GM23338 (cell line): ENCODE measurements at regions not wholly inside any gene's neighbourhood (a gene's known extent, or its start where the extent isn't known, plus 50 kb on each side); places are given as distances from the start of the nearest gene placed in this dataset.

Experiments
- ATAC-seq: fragments of 200-7000 bp; cut with Tn5 transposase; 3 replicates; pipeline ENCODE4 v1.9.1; 2020
- DNase-seq: peaks from one replicate; pipeline ENCODE4 v3.0.0-alpha.2; 2015; ENCODE audit warnings: low spot score
- H2AFZ ChIP-seq: fragments of 200-600 bp; sonication (generic); 2 replicates; pipeline ENCODE4 v1.8.0; 2016; ENCODE audit warnings: antibody characterized with exemption, mild to moderate bottlenecking, moderate library complexity
- H3F3A ChIP-seq: fragments of 200-600 bp; sonication (generic); replicated peaks from 2 replicates; pipeline ENCODE4 v1.8.0; 2017; ENCODE audit warnings: antibody characterized with exemption, mixed run types, low read depth
- H3K27ac ChIP-seq: fragments of 200-600 bp; sonication (generic); 2 replicates; pipeline ENCODE4 v1.6.1; 2016; ENCODE audit warnings: low read depth
- H3K27me3 ChIP-seq: fragments of 200-600 bp; sonication (generic); 2 replicates; pipeline ENCODE4 v1.8.0; 2016; ENCODE audit warnings: mild to moderate bottlenecking, mixed run types, moderate library complexity; ENCODE audit not compliant: insufficient read depth
- H3K36me3 ChIP-seq: fragments of 200-600 bp; sonication (generic); 2 replicates; pipeline ENCODE4 v1.8.0; 2016; ENCODE audit warnings: mild to moderate bottlenecking; ENCODE audit not compliant: insufficient read depth
- H3K4me1 ChIP-seq: fragments of 200-600 bp; sonication (generic); 2 replicates; pipeline ENCODE4 v1.8.0; 2016; ENCODE audit warnings: mild to moderate bottlenecking, moderate library complexity; ENCODE audit not compliant: insufficient read depth
- H3K4me2 ChIP-seq: fragments of 200-600 bp; sonication (generic); 2 replicates; pipeline ENCODE4 v1.7.1; 2017; ENCODE audit warnings: mixed run types
- H3K4me3 ChIP-seq: fragments of 200-600 bp; sonication (generic); 2 replicates; pipeline ENCODE4 v1.6.1; 2016; ENCODE audit warnings: mixed run types
- H3K79me2 ChIP-seq: fragments of 200-600 bp; sonication (generic); replicated peaks from 2 replicates; pipeline ENCODE4 v1.8.0; 2017; ENCODE audit warnings: mild to moderate bottlenecking; ENCODE audit not compliant: insufficient read depth
- H3K9me2 ChIP-seq: fragments of 200-600 bp; sonication (generic); 2 replicates; pipeline ENCODE4 v1.8.0; 2017; ENCODE audit not compliant: insufficient read depth
- H4K20me1 ChIP-seq: fragments of 200-600 bp; sonication (generic); replicated peaks from 2 replicates; pipeline ENCODE4 v1.8.0; 2017; ENCODE audit warnings: mild to moderate bottlenecking; ENCODE audit not compliant: insufficient read depth
- H3K27ac Mint-ChIP-seq: 2 replicates; pipeline ENCODE4 v1.8.0; 2020; ENCODE audit warnings: inconsistent platforms, mild to moderate bottlenecking, moderate library complexity, mixed read lengths
- H3K27me3 Mint-ChIP-seq: 3 replicates; pipeline ENCODE4 v1.8.0; 2022; ENCODE audit warnings: low read depth, mild to moderate bottlenecking, moderate library complexity, mixed read lengths, inconsistent platforms; ENCODE audit not compliant: insufficient read depth, poor library complexity
- H3K36me3 Mint-ChIP-seq: 3 replicates; pipeline ENCODE4 v1.8.0; 2021; ENCODE audit warnings: low read depth, mild to moderate bottlenecking, inconsistent platforms, moderate library complexity, mixed read lengths
- H3K4me1 Mint-ChIP-seq: 3 replicates; pipeline ENCODE4 v1.8.0; 2020; ENCODE audit warnings: mild to moderate bottlenecking, inconsistent platforms, mixed read lengths
- H3K4me3 Mint-ChIP-seq: 3 replicates; pipeline ENCODE4 v1.8.0; 2021; ENCODE audit warnings: moderate library complexity, mild to moderate bottlenecking, inconsistent platforms, mixed read lengths
- H3K9me3 Mint-ChIP-seq: 3 replicates; pipeline ENCODE4 v1.8.0; 2020; ENCODE audit warnings: moderate library complexity, mild to moderate bottlenecking, inconsistent platforms, mixed read lengths
- CREB1 ChIP-seq: fragments of 250-450 bp; sonication (Bioruptor Pico); IDR thresholded peaks from 2 replicates; pipeline ENCODE4 v1.5.0; 2020; ENCODE audit warnings: low read depth, mild to moderate bottlenecking, moderate library complexity
- CTCF ChIP-seq, 2 experiments: fragments of 200-600 bp in 1 of 2; sonication (generic) in 1 of 2; conservative IDR thresholded peaks; 2 replicates each; pipeline versions ENCODE4 v1.5.1 to v1.6.1; 2016 to 2017; ENCODE audit warnings: antibody characterized with exemption in 2 of 2, low read depth in 2 of 2, mild to moderate bottlenecking in 2 of 2, moderate library complexity in 1 of 2
- ETS1 ChIP-seq: IDR thresholded peaks from 2 replicates; pipeline ENCODE4 v1.6.1; 2016; ENCODE audit warnings: antibody characterized with exemption
- EZH2 ChIP-seq: fragments of 200-600 bp; sonication (generic); IDR thresholded peaks from one replicate; pipeline ENCODE4 v1.8.0; 2017; ENCODE audit warnings: antibody characterized with exemption, mild to moderate bottlenecking, low read depth; ENCODE audit not compliant: unreplicated experiment
- EZH2phosphoT487 ChIP-seq: fragments of 200-600 bp; sonication (generic); IDR thresholded peaks from one replicate; pipeline ENCODE4 v1.8.1; 2018; ENCODE audit warnings: antibody characterized with exemption; ENCODE audit not compliant: unreplicated experiment
- JUNB ChIP-seq: IDR thresholded peaks from one replicate; pipeline ENCODE4 v1.6.1; 2016; ENCODE audit warnings: antibody characterized with exemption; ENCODE audit not compliant: unreplicated experiment
- NANOG ChIP-seq: IDR thresholded peaks from 2 replicates; pipeline ENCODE4 v1.6.1; 2016; ENCODE audit warnings: antibody characterized with exemption, borderline replicate concordance
- POLR2AphosphoS5 ChIP-seq: IDR thresholded peaks from 2 replicates; pipeline ENCODE4 v1.6.1; 2016; ENCODE audit warnings: antibody characterized with exemption, low read depth
- REST ChIP-seq: IDR thresholded peaks from one replicate; pipeline ENCODE4 v1.6.1; 2018; ENCODE audit warnings: antibody characterized with exemption; ENCODE audit not compliant: unreplicated experiment
- STAT1 ChIP-seq: IDR thresholded peaks from one replicate; pipeline ENCODE4 v1.6.1; 2016; ENCODE audit warnings: antibody characterized with exemption; ENCODE audit not compliant: unreplicated experiment
- ZNF114 ChIP-seq: fragments of 250-450 bp; sonication (Bioruptor Pico); IDR thresholded peaks from 2 replicates; pipeline ENCODE4 v1.5.0; 2020; ENCODE audit warnings: mild to moderate bottlenecking, moderate library complexity
- ZNF331 ChIP-seq: fragments of 250-450 bp; sonication (Bioruptor Pico); IDR thresholded peaks from 2 replicates; pipeline ENCODE4 v1.5.0; 2020; ENCODE audit warnings: low read depth, mild to moderate bottlenecking, moderate library complexity
- ZNF462 ChIP-seq: fragments of 250-450 bp; sonication (Bioruptor Pico); IDR thresholded peaks from 2 replicates; pipeline ENCODE4 v1.5.0; 2020; ENCODE audit warnings: mild to moderate bottlenecking, moderate library complexity

- H3K4me3 Mint-ChIP-seq, result no peak overlapping the region
- no peak for TF ChIP-seq POLR2AphosphoS5
- TF ChIP-seq EZH2, result no peak
- TF ChIP-seq REST, result no peak
- TF ChIP-seq CREB1, result no peak
- TF ChIP-seq STAT1, result no peak
- no peak for TF ChIP-seq NANOG
- TF ChIP-seq ZNF331 (CRISPR knock-in tag), result no peak
- no peak for TF ChIP-seq ZNF462
- TF ChIP-seq ZNF114 (CRISPR knock-in tag), result no peak
- TF ChIP-seq ETS1, result no peak
- no peak for TF ChIP-seq CTCF (conservative IDR thresholded peaks at IDR 0.05; ENCODE audit: low read depth in 2 of 2)
- TF ChIP-seq EZH2phosphoT487, result no peak
- TF ChIP-seq JUNB, result no peak
- no peaks in the 10 kb centered on the region for H3K27me3 Mint-ChIP-seq
- no peaks in the 10 kb centered on the region; the same call in 1 of the 2 replicates for H3K4me1 ChIP-seq
- no peak overlapping the region for H3K4me2 ChIP-seq
- no peaks in the 10 kb centered on the region for H3K9me2 ChIP-seq
- peaks cover 26% of the 10 kb centered on the region for H3K9me3 Mint-ChIP-seq
- no peak overlapping the region for H2AFZ ChIP-seq
- ATAC-seq (no peak), DNase-seq (no peak)
- H3K4me3 ChIP-seq, result no peak overlapping the region
- H3K79me2 ChIP-seq, result no peaks in the 10 kb centered on the region
- H3K4me1 Mint-ChIP-seq, result no peaks in the 10 kb centered on the region
- H3K27ac ChIP-seq, result no peak overlapping the region
- no peaks in the 10 kb centered on the region for H3K27me3 ChIP-seq
- H3K36me3 ChIP-seq, result peaks cover 4% of the 10 kb centered on the region; the same call in 1 of the 2 replicates
- no peaks in the 10 kb centered on the region for H4K20me1 ChIP-seq
- H3K27ac Mint-ChIP-seq, result no peak overlapping the region
- H3F3A ChIP-seq, result no peaks in the 10 kb centered on the region
- H3K36me3 Mint-ChIP-seq, result peaks cover 27% of the 10 kb centered on the region
Observed at GRCh38 chr9:19690128-19690527, 98.7 kb downstream of the SLC24A2 start.
